ENCODE measurements at regions not wholly inside any gene's neighbourhood (a gene's known extent, or its start where the extent isn't known, plus 50 kb on each side); places are given as distances from the start of the nearest gene placed in this dataset.

GRCh38 chr2:128628206-128628605, 309.5 kb upstream of the HS6ST1 start:
- no peak for TF ChIP-seq POLR2A (IDR thresholded peaks at IDR 0.05)
- no peak for TF ChIP-seq CTCF (IDR thresholded peaks at IDR 0.05)
- TF ChIP-seq EP300 (IDR thresholded peaks at IDR 0.05) = no peak

Measured in ovary (tissue), 3 donors.